Parathyroid adenoma (tissue), 2 donors: ENCODE measurements at regions not wholly inside any gene's neighbourhood (a gene's known extent, or its start where the extent isn't known, plus 50 kb on each side); places are given as distances from the start of the nearest gene placed in this dataset.

ENCODE experiments used
- H2AFZ ChIP-seq: fragments of 300-600 bp; sonication (generic); one replicate; pipeline ENCODE4 v1.7.0; 2017; ENCODE audit warnings: antibody characterized with exemption, mild to moderate bottlenecking
- H3K27ac ChIP-seq: fragments of 300-600 bp; sonication (generic); one replicate; pipeline ENCODE4 v1.7.0; 2017
- H3K27me3 ChIP-seq: fragments of 300-600 bp; sonication (generic); one replicate; pipeline ENCODE4 v1.7.0; 2017; ENCODE audit warnings: low read length; ENCODE audit not compliant: control insufficient read depth, insufficient read depth
- H3K36me3 ChIP-seq: fragments of 300-600 bp; sonication (generic); one replicate; pipeline ENCODE4 v1.7.0; 2017; ENCODE audit warnings: low read length; ENCODE audit not compliant: control insufficient read depth, insufficient read depth
- H3K4me1 ChIP-seq: fragments of 300-600 bp; sonication (generic); one replicate; pipeline ENCODE4 v1.7.0; 2017; ENCODE audit warnings: control low read depth
- H3K4me2 ChIP-seq: fragments of 300-600 bp; sonication (generic); one replicate; pipeline ENCODE4 v1.7.0; 2017; ENCODE audit warnings: low read length
- H3K4me3 ChIP-seq: fragments of 300-600 bp; sonication (generic); one replicate; pipeline ENCODE4 v1.7.0; 2017; ENCODE audit warnings: low read depth, low read length
- H3K79me2 ChIP-seq: fragments of 300-600 bp; sonication (generic); one replicate; pipeline ENCODE4 v1.7.0; 2017; ENCODE audit warnings: control low read depth
- H3K9ac ChIP-seq: fragments of 300-600 bp; sonication (generic); one replicate; pipeline ENCODE4 v1.7.0; 2017; ENCODE audit warnings: mild to moderate bottlenecking
- H3K9me3 ChIP-seq: fragments of 300-600 bp; sonication (generic); one replicate; pipeline ENCODE4 v1.7.0; 2017; ENCODE audit warnings: low read length; ENCODE audit not compliant: control insufficient read depth
- CTCF ChIP-seq: fragments of 300-600 bp; sonication (generic); IDR thresholded peaks from one replicate; pipeline ENCODE4 v1.7.0; 2017; ENCODE audit warnings: antibody characterized with exemption, mild to moderate bottlenecking
- donor health status: primary hyperparathyroidism.

GRCh38 chr15:39432912-39433348, 147.9 kb upstream of the THBS1 start:
- H2AFZ ChIP-seq, result no peak overlapping the region
- H3K4me2 ChIP-seq, result no peak overlapping the region
- H3K4me3 ChIP-seq, result no peak overlapping the region
- H3K27me3 ChIP-seq, result no peaks in the 10 kb centered on the region
- TF ChIP-seq CTCF, result no peak
- H3K4me1 ChIP-seq, result no peaks in the 10 kb centered on the region
- H3K79me2 ChIP-seq, result no peaks in the 10 kb centered on the region
- no peaks in the 10 kb centered on the region for H3K36me3 ChIP-seq
- H3K27ac ChIP-seq, result no peak overlapping the region
- H3K9me3 ChIP-seq, result no peaks in the 10 kb centered on the region
- H3K9ac ChIP-seq, result no peak overlapping the region

- no peak for TF ChIP-seq CTCF
- Histone ChIP-seq H3K27ac (no peak overlapping the region), H2AFZ (no peak overlapping the region), H3K27me3 (no peaks in the 10 kb centered on the region), H3K36me3 (no peaks in the 10 kb centered on the region), H3K79me2 (no peaks in the 10 kb centered on the region), H3K4me1 (no peaks in the 10 kb centered on the region), H3K4me2 (no peak overlapping the region), H3K9me3 (no peaks in the 10 kb centered on the region), H3K9ac (no peak overlapping the region), H3K4me3 (no peak overlapping the region)
Observed at GRCh38 chr15:39433376-39433775, 147.5 kb upstream of the THBS1 start.

GRCh38 chr15:39434163-39434562, 146.7 kb upstream of the THBS1 start:
- Histone ChIP-seq H3K4me2 (no peak overlapping the region), H3K9me3 (no peaks in the 10 kb centered on the region), H3K79me2 (no peaks in the 10 kb centered on the region), H3K36me3 (no peaks in the 10 kb centered on the region), H3K27me3 (no peaks in the 10 kb centered on the region), H3K4me1 (no peaks in the 10 kb centered on the region), H3K4me3 (no peak overlapping the region), H3K9ac (no peak overlapping the region), H3K27ac (no peak overlapping the region), H2AFZ (no peak overlapping the region)
- no peak for TF ChIP-seq CTCF

GRCh38 chr15:39434751-39435238, 146.1 kb upstream of the THBS1 start:
- H2AFZ ChIP-seq, result no peak overlapping the region
- no peaks in the 10 kb centered on the region for H3K79me2 ChIP-seq
- H3K36me3 ChIP-seq, result no peaks in the 10 kb centered on the region
- H3K9ac ChIP-seq, result no peak overlapping the region
- no peak for TF ChIP-seq CTCF
- no peak overlapping the region for H3K4me3 ChIP-seq
- H3K27ac ChIP-seq, result no peak overlapping the region
- H3K9me3 ChIP-seq, result no peaks in the 10 kb centered on the region
- H3K4me1 ChIP-seq, result no peaks in the 10 kb centered on the region
- H3K4me2 ChIP-seq, result no peak overlapping the region
- no peaks in the 10 kb centered on the region for H3K27me3 ChIP-seq

- Histone ChIP-seq H3K79me2 (no peaks in the 10 kb centered on the region), H3K4me1 (no peaks in the 10 kb centered on the region), H3K9me3 (no peaks in the 10 kb centered on the region), H3K27ac (no peak overlapping the region), H3K36me3 (no peaks in the 10 kb centered on the region), H3K4me3 (no peak overlapping the region), H3K9ac (no peak overlapping the region), H2AFZ (no peak overlapping the region), H3K4me2 (no peak overlapping the region), H3K27me3 (no peaks in the 10 kb centered on the region)
- no peak for TF ChIP-seq CTCF
Observed at GRCh38 chr15:39435244-39435643, 145.6 kb upstream of the THBS1 start.
